SK-N-SH treated with all-trans-retinoic acid at 6 μM for 48 hours (cell line): ENCODE measurements at regions not wholly inside any gene's neighbourhood (a gene's known extent, or its start where the extent isn't known, plus 50 kb on each side); places are given as distances from the start of the nearest gene placed in this dataset.

Experiments
- ATAC-seq: fragments of 200-7000 bp; cut with Tn5 transposase; 3 replicates; pipeline ENCODE4 v1.9.1; 2020; ENCODE audit warnings: mild to moderate bottlenecking, moderate library complexity
- ARNTL ChIP-seq: fragments of 450-650 bp; formaldehyde crosslinking; IDR thresholded peaks from 2 replicates; pipeline ENCODE4 v1.5.0; 2020; ENCODE audit warnings: low read depth, mild to moderate bottlenecking, moderate library complexity, borderline replicate concordance
- CREB5 ChIP-seq: fragments of 250-450 bp; sonication (Bioruptor Pico); IDR thresholded peaks from 2 replicates; pipeline ENCODE4 v1.5.1; 2020; ENCODE audit warnings: low read depth, mild to moderate bottlenecking, moderate library complexity
- CSDC2 ChIP-seq: fragments of 250-450 bp; sonication (Bioruptor Pico); IDR thresholded peaks from 2 replicates; pipeline ENCODE4 v1.5.0; 2020; ENCODE audit warnings: mild to moderate bottlenecking, moderate library complexity
- CSRNP3 ChIP-seq: fragments of 250-450 bp; sonication (Bioruptor Pico); IDR thresholded peaks from 2 replicates; pipeline ENCODE4 v1.5.1; 2021; ENCODE audit warnings: mild to moderate bottlenecking, moderate library complexity
- ESRRG ChIP-seq: fragments of 250-450 bp; sonication (Bioruptor Pico); IDR thresholded peaks from 2 replicates; pipeline ENCODE4 v1.6.1; 2021; ENCODE audit warnings: mild to moderate bottlenecking
- GLIS3 ChIP-seq: fragments of 250-450 bp; sonication (Bioruptor Pico); IDR thresholded peaks from 2 replicates; pipeline ENCODE4 v1.5.0; 2020; ENCODE audit warnings: mild to moderate bottlenecking, moderate library complexity
- ISL1 ChIP-seq: fragments of 250-450 bp; sonication (Bioruptor Pico); IDR thresholded peaks from 2 replicates; pipeline ENCODE4 v2.1.2; 2022; ENCODE audit warnings: mild to moderate bottlenecking, moderate library complexity
- OSR1 ChIP-seq: fragments of 250-450 bp; sonication (Bioruptor Pico); IDR thresholded peaks from 2 replicates; pipeline ENCODE4 v1.8.0; 2022; ENCODE audit warnings: moderate library complexity, mild to moderate bottlenecking, inconsistent platforms
- PATZ1 ChIP-seq: fragments of 250-450 bp; sonication (Bioruptor Pico); IDR thresholded peaks from 2 replicates; pipeline ENCODE4 v1.8.0; 2020; ENCODE audit warnings: mild to moderate bottlenecking, moderate library complexity, borderline replicate concordance
- POU6F1 ChIP-seq: fragments of 250-450 bp; sonication (Bioruptor Pico); IDR thresholded peaks from 2 replicates; pipeline ENCODE4 v1.8.0; 2021; ENCODE audit warnings: low read depth, mild to moderate bottlenecking, moderate library complexity, borderline replicate concordance
- PPARA ChIP-seq: fragments of 250-450 bp; sonication (Bioruptor Pico); IDR thresholded peaks from 2 replicates; pipeline ENCODE4 v1.5.0; 2020; ENCODE audit warnings: mild to moderate bottlenecking, borderline replicate concordance
- RARB ChIP-seq: fragments of 250-450 bp; sonication (Bioruptor Pico); IDR thresholded peaks from 2 replicates; pipeline ENCODE4 v1.8.0; 2021; ENCODE audit warnings: mild to moderate bottlenecking, moderate library complexity
- SNAI2 ChIP-seq: fragments of 250-450 bp; sonication (Bioruptor Pico); IDR thresholded peaks from 2 replicates; pipeline ENCODE4 v1.5.0; 2020; ENCODE audit warnings: mild to moderate bottlenecking, moderate library complexity
- TCF4 ChIP-seq: fragments of 250-450 bp; sonication (Bioruptor Pico); IDR thresholded peaks from 2 replicates; pipeline ENCODE4 v1.8.0; 2021; ENCODE audit warnings: mild to moderate bottlenecking, moderate library complexity, borderline replicate concordance
- TOX ChIP-seq: fragments of 250-450 bp; sonication (Bioruptor Pico); IDR thresholded peaks from 2 replicates; pipeline ENCODE4 v1.8.0; 2021; ENCODE audit warnings: mild to moderate bottlenecking, moderate library complexity, borderline replicate concordance
- TSHZ2 ChIP-seq: fragments of 250-450 bp; sonication (Bioruptor Pico); IDR thresholded peaks from 2 replicates; pipeline ENCODE4 v1.5.0; 2020; ENCODE audit warnings: mild to moderate bottlenecking, moderate library complexity
- ZC3H10 ChIP-seq: fragments of 250-450 bp; sonication (Bioruptor Pico); IDR thresholded peaks from 2 replicates; pipeline ENCODE4 v1.5.1; 2021; ENCODE audit warnings: mild to moderate bottlenecking, moderate library complexity
- ZFP3 ChIP-seq: fragments of 250-450 bp; sonication (Bioruptor Pico); IDR thresholded peaks from 2 replicates; pipeline ENCODE4 v1.5.0; 2020; ENCODE audit warnings: mild to moderate bottlenecking, moderate library complexity
- ZFP30 ChIP-seq: fragments of 450-650 bp; formaldehyde crosslinking; IDR thresholded peaks from 2 replicates; pipeline ENCODE4 v1.5.0; 2022; ENCODE audit warnings: mild to moderate bottlenecking, moderate library complexity
- ZNF565 ChIP-seq: fragments of 450-650 bp; formaldehyde crosslinking; conservative IDR thresholded peaks from 2 replicates; pipeline ENCODE4 v1.5.0; 2020; ENCODE audit warnings: low read depth, mild to moderate bottlenecking, moderate library complexity
- ZNF70 ChIP-seq: fragments of 450-650 bp; formaldehyde crosslinking; IDR thresholded peaks from 2 replicates; pipeline ENCODE4 v1.5.0; 2020; ENCODE audit warnings: mild to moderate bottlenecking, moderate library complexity
- ZNF8 ChIP-seq: fragments of 450-650 bp; formaldehyde crosslinking; IDR thresholded peaks from 2 replicates; pipeline ENCODE4 v1.5.0; 2020; ENCODE audit warnings: mild to moderate bottlenecking, moderate library complexity

- ATAC-seq, result no peak
- TF ChIP-seq POU6F1, result no peak
- no peak for TF ChIP-seq SNAI2 (CRISPR knock-in tag)
- TF ChIP-seq ZNF70, result no peak
- TF ChIP-seq OSR1 (CRISPR knock-in tag), result no peak
- no peak for TF ChIP-seq ISL1 (CRISPR knock-in tag)
- TF ChIP-seq RARB (CRISPR knock-in tag), result no peak
- no peak for TF ChIP-seq ARNTL (CRISPR knock-in tag)
- no peak for TF ChIP-seq ZFP3
Measured at GRCh38 chrX:38937400-38937799, 136.1 kb downstream of the MID1IP1 start.

GRCh38 chrX:38937926-38938325 lies 136.7 kb downstream of the MID1IP1 start:
- TF ChIP-seq TOX (CRISPR knock-in tag), result no peak
- no peak for TF ChIP-seq ZFP30 (CRISPR knock-in tag)
- no peak for TF ChIP-seq TSHZ2 (CRISPR knock-in tag)
- TF ChIP-seq ZC3H10 (CRISPR knock-in tag), result no peak
- no peak for TF ChIP-seq TCF4 (CRISPR knock-in tag)
- no peak for TF ChIP-seq PATZ1
- TF ChIP-seq ZNF565 (CRISPR knock-in tag), result no peak
- TF ChIP-seq ZNF8 (CRISPR knock-in tag), result no peak
- TF ChIP-seq ZFP3, result no peak
- TF ChIP-seq CSRNP3 (CRISPR knock-in tag), result no peak
- TF ChIP-seq RARB (CRISPR knock-in tag), result no peak
- TF ChIP-seq CREB5 (CRISPR knock-in tag), result no peak
- no peak for TF ChIP-seq POU6F1
- no peak for TF ChIP-seq ISL1 (CRISPR knock-in tag)
- no peak for TF ChIP-seq OSR1 (CRISPR knock-in tag)
- ATAC-seq, result no peak

GRCh38 chrX:38939067-38939466 lies 137.8 kb downstream of the MID1IP1 start:
- ATAC-seq, result no peak
- TF ChIP-seq TCF4 (CRISPR knock-in tag) (no peak), CSDC2 (CRISPR knock-in tag) (no peak), ARNTL (CRISPR knock-in tag) (no peak), ZNF70 (no peak), ISL1 (CRISPR knock-in tag) (no peak), OSR1 (CRISPR knock-in tag) (no peak), PPARA (CRISPR knock-in tag) (no peak), ZC3H10 (CRISPR knock-in tag) (no peak), ZFP30 (CRISPR knock-in tag) (no peak), ZNF565 (CRISPR knock-in tag) (no peak), RARB (CRISPR knock-in tag) (no peak), GLIS3 (CRISPR knock-in tag) (no peak), ZFP3 (no peak), CREB5 (CRISPR knock-in tag) (no peak), ESRRG (CRISPR knock-in tag) (no peak)
